Keratinocyte (primary cell): ENCODE measurements at regions not wholly inside any gene's neighbourhood (a gene's known extent, or its start where the extent isn't known, plus 50 kb on each side); places are given as distances from the start of the nearest gene placed in this dataset.

Experiments
- EZH2 ChIP-seq: IDR thresholded peaks from one replicate; pipeline ENCODE4 v1.6.1; 2012; ENCODE audit warnings: inconsistent platforms, mild to moderate bottlenecking, low read length, moderate library complexity
- TF ChIP-seq, protein P1 (sequence below), 3 experiments: IDR thresholded peaks in 1 of 3; conservative IDR thresholded peaks in 1 of 3; optimal IDR thresholded peaks in 1 of 3; 2 replicates in 2 of 3; 3 replicates in 1 of 3; pipeline versions ENCODE3 to v1.5.1; 2011; ENCODE audit warnings: low read length in 3 of 3, mild to moderate bottlenecking in 3 of 3, moderate library complexity in 2 of 3, control low read depth in 1 of 3, inconsistent platforms in 1 of 3; ENCODE audit not compliant: insufficient read depth in 2 of 3; ENCODE audit errors: extremely low read depth in 1 of 3

DNA sequence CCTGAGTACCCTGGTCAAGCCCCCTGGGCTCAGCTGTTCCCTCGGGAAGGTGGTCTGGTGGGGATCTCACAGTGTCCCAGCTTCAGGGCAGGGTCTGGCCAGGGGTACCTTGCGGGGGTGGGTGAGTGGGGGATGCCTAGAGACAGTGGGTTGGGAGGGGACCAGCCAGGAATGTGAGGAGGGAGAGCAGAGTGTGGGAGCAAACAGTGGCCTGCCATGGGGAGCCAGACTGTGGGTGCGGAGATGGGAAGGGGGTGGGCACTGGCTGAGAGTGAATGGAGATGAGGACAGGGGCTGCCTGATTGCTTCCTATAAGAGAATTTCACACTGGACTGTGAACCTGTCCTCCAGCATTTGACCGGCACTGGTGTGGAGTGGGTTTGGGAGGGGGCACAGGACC is 95.1 kb downstream of the VEGFA start:
- TF ChIP-seq, protein P1, sequence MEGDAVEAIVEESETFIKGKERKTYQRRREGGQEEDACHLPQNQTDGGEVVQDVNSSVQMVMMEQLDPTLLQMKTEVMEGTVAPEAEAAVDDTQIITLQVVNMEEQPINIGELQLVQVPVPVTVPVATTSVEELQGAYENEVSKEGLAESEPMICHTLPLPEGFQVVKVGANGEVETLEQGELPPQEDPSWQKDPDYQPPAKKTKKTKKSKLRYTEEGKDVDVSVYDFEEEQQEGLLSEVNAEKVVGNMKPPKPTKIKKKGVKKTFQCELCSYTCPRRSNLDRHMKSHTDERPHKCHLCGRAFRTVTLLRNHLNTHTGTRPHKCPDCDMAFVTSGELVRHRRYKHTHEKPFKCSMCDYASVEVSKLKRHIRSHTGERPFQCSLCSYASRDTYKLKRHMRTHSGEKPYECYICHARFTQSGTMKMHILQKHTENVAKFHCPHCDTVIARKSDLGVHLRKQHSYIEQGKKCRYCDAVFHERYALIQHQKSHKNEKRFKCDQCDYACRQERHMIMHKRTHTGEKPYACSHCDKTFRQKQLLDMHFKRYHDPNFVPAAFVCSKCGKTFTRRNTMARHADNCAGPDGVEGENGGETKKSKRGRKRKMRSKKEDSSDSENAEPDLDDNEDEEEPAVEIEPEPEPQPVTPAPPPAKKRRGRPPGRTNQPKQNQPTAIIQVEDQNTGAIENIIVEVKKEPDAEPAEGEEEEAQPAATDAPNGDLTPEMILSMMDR (optimal IDR thresholded peaks at IDR 0.05 in 1 of 3, IDR thresholded peaks at IDR 0.05 in 1 of 3, conservative IDR thresholded peaks at IDR 0.05 in 1 of 3; ENCODE audit: extremely low read depth in 1 of 3, insufficient read depth in 2 of 3, low read length in 3 of 3), result no peak
- no peak for TF ChIP-seq EZH2
